Prostate gland (tissue), 1 donor: ENCODE measurements at regions not wholly inside any gene's neighbourhood (a gene's known extent, or its start where the extent isn't known, plus 50 kb on each side); places are given as distances from the start of the nearest gene placed in this dataset.

ENCODE experiments used
- POLR2A ChIP-seq: fragments of 450-650 bp; IDR thresholded peaks from one replicate; pipeline ENCODE4 v1.6.1; 2016; ENCODE audit warnings: antibody characterized with exemption, mild to moderate bottlenecking
- POLR2AphosphoS5 ChIP-seq: sonication (generic); formaldehyde crosslinking; IDR thresholded peaks from one replicate; pipeline ENCODE4 v1.6.1; 2017; ENCODE audit warnings: antibody characterized with exemption

DNA sequence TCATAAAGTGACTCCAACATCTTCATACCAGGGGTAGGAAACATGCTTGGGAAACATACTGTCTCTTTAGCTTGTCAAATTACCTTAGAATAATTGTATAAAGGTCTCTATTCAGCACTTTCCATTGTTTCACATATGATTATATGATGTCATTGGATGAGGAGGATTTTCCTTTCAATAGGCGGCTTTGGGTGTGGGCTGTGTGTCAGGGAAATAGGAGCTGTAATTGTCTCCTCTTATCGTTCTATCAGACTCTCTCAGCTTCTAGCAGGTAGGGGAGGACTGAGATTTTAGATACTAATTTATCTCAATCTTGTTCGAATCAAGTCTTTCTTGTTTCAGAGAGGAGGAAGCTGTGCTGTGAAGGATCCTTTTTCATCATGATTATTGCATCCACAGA is 179.4 kb upstream of the OLIG3 start:
- TF ChIP-seq POLR2AphosphoS5: no peak
- no peak for TF ChIP-seq POLR2A
